A172 (cell line): ENCODE measurements at regions not wholly inside any gene's neighbourhood (a gene's known extent, or its start where the extent isn't known, plus 50 kb on each side); places are given as distances from the start of the nearest gene placed in this dataset.
A peak's percentile ranks its signal among the peaks of the same experiment; 100 is the strongest.
"Not testable (repeated sequence)": the region's sequence is repeated elsewhere in the genome, so short reads cannot be mapped to it uniquely, and the experiment has no call there.

Experiments used
- DNase-seq: peaks from one replicate; pipeline ENCODE4 v3.0.0-alpha.2; 2015; ENCODE audit warnings: low spot score

GRCh38 chr1:229886636-229887035 lies 180.4 kb upstream of the GALNT2 start:
- DNase-seq = no peak

DNA sequence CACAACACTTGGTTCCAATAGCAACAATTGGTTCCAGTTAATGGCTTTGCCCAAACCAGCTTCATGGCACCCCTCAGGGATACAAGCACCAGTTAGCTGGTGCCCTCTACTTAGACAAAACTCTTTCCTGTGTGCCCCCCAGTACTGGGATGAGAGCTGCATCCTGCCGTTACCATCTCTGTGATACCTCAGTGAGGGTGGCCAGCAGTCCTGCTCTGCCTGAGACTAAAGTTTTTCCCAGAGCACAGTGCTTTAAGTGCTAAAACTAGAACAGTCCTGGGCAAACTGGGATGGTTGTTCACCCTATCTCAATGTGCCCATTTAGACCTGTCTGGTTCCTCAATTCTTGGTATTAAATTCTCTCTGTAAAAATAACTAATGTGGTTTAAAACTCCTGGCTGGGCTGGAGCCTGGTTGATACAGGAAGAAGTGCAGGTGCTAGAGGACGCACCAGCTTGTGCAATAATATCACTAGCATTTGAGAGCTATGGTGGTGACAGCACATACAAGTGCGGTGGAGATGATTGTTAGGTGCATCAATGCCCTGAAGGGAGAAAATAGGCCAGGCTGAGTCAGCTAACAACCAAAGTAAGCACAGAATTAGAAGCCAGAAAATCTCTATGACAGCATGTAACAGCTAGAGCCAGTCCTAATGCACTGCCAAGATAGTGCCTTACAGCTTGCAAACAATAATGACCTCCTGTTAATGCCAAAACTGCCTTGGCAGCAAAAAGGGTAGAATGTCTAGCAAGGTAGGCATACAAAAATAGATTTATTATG lies 179.8 kb upstream of the GALNT2 start:
- DNase-seq = peak; percentile 40

DNA sequence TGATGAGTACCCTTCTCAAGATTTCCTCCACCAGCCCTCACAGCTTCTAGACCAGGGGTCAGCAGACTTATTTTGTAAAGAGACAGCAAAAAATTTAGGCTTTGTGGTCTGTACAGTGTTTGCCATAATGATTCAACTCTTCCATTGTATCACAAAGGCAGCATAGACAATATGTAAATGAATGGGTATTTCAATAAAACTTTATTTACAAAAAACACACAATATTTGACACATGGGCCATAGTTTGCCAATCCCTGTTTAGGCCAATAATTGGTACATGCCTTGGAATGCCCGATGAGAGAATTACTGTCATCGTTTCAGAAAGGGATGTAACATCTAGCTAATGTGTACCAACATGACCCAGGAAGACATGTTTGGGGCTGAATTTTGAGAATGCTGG lies 178.9 kb upstream of the GALNT2 start:
- no peak for DNase-seq

DNA sequence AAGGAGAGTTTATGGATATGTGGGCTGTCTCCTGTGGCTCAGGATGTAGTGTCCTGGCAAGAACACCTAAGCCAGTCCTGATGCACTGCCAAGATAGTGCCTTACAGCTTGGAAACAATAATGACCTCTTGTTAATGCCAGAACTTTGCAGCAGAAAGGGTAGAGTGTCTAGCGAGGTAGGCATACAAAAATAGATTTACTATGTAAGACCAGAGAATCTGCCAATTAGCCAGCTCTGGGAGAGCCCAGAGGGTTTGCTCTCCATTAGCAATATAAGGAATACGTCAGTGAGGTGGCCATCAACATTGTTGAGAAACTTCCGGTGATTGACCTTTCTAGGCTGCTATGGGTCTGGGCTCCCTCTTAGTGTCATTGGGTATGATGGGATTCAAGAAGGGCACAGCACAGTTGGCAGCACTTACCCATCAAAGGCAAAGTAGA lies 178.5 kb upstream of the GALNT2 start:
- DNase-seq = no peak

DNA sequence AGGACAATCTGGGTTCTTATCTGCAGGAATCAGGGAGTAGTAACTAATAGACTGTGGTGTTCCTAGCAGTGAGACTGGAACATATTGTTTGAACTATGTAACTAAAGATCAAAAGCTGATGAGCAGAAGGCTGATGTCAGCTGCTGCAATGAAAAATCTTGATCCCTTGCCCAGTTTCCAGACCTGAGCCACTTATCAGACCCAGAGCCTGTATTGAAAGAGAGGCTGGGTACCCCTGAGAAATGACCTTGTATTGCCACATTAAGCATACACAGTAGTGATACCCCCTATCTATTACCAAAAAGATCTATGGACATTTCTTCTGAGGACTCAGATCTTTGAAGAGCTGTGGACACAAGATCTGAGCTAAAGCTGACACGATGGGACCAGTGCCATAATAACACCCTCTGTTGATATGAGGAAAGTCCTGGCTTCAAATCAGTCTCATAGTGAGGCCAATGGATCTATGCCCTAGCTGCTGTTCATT lies 178.0 kb upstream of the GALNT2 start:
- no peak for DNase-seq

DNA sequence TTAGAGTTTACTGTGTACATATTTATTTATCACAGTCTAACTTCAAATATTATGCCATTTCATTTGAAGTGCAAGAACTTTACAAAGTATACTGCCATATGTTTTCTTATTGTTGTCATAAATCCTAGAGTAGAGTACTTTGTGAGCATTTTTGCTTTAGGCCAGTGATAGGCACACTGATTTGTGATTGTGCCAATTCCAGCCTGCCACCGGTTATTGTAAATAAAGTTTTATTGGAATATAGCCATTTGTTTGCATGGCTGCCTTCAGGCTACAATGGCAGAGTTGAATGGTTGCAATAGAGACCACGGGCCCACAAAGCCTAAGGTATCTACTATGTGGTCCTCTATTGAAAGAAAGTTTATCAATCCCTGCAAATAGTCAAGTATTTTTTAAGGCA lies 175.8 kb upstream of the GALNT2 start:
- no peak for DNase-seq

GRCh38 chr1:229892515-229893117 lies 174.4 kb upstream of the GALNT2 start:
- no peak for DNase-seq

GRCh38 chr1:229893762-229894444 lies 173.1 kb upstream of the GALNT2 start:
- peak; percentile 85 for DNase-seq

- peak; percentile 57 for DNase-seq
These were observed 172.5 kb upstream of the GALNT2 start for GRCh38 chr1:229894532-229894931.

GRCh38 chr1:229895605-229896004 lies 171.4 kb upstream of the GALNT2 start:
- DNase-seq = no peak

DNA sequence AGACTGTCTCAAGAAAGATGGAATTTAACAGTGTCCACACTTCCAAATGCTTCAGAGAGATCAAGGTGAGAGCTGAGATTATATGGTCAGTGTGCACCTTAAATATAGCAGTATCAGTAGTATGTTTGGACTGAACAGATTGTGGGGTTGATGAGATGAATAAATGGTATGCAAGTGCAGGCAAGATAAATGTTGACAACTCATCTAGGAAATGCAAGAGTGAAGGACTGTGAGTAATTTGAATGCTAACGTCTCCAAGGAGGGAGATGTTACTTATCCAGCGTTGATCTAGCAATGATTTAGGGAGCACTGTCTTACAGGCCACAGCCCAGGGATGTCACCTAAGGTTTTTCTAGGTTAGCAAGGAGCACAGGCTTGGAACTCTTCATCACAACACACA lies 170.7 kb upstream of the GALNT2 start:
- DNase-seq = no peak

- no peak for DNase-seq
These were observed 170.2 kb upstream of the GALNT2 start for GRCh38 chr1:229896861-229897260.

- DNase-seq = no peak
These were observed 169.5 kb upstream of the GALNT2 start for GRCh38 chr1:229897501-229897900.

DNA sequence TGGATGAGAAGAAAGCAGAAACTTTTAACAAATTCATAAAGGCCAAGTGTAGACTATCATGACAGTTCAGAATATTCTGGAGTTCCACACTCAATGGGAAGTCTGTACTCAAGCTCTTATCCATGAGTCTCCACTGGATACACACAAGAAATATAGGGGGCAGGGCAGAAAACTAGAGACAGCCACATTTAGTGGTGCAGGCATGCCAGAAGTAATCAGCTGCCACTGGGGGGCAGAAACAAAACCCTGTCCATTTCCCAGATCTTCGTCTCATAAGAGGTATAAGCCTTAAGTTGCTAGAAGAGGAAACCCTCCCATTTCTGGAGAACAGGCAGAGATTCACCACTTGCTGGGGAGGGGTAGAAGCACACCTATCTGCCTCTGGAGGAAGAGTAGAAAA lies 166.8 kb upstream of the GALNT2 start:
- no peak for DNase-seq

- no peak for DNase-seq
These were observed 161.9 kb upstream of the GALNT2 start for GRCh38 chr1:229905031-229905545.

GRCh38 chr1:229905652-229906051 lies 161.4 kb upstream of the GALNT2 start:
- no peak for DNase-seq

- DNase-seq = no peak
These were observed 159.0 kb upstream of the GALNT2 start for GRCh38 chr1:229907884-229908638.

- DNase-seq = no peak
These were observed 158.3 kb upstream of the GALNT2 start for GRCh38 chr1:229908689-229909088.

DNA sequence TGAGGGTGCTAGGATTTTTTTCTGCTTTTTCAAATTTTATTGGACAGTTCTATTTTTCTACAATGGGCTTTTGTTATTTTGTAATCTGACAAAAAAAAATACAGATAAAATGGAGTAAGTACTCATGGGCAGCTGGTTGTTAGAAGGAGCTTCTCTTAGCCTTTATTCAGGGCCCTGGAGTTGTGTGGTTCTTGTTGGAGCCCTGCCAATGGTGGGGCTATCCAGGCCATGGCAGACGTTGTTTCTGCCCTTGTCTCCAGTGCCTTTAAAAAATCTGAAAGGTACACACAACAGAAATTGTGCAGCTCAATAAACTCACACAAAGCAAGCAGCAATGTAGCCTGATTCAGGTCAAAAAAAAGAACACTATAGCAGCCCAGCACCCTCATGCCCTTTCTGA lies 153.5 kb upstream of the GALNT2 start:
- no peak for DNase-seq

GRCh38 chr1:229919488-229919887 lies 147.6 kb upstream of the GALNT2 start:
- not testable (repeated sequence) for DNase-seq

- DNase-seq = no peak
These were observed 146.4 kb upstream of the GALNT2 start for GRCh38 chr1:229920683-229921082.

DNA sequence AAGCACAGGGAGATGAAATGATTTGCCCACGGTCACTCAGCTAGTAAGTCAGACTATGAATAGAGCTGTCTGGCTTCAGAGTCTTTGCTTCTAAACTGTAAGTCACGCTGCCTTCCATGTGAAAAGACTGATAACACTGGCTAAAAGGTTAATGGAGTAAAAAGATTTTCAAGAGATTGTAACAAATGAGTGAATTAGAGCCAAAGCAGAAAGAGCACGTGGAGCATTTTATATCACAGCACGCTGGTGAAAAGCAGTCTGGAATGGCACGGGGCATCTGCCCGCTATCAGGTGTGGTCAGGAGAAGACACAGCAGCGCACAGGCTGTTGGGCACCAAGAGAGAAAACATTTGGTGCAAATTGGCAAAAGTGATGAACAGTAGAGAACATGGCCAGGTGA lies 144.8 kb upstream of the GALNT2 start:
- no peak for DNase-seq
